HG03442 (cell line): ENCODE measurements at regions not wholly inside any gene's neighbourhood (a gene's known extent, or its start where the extent isn't known, plus 50 kb on each side); places are given as distances from the start of the nearest gene placed in this dataset.
A peak's percentile ranks its signal among the peaks of the same experiment; 100 is the strongest.

Experiments
- ATAC-seq: cut with Tn5 transposase; IDR thresholded peaks from one replicate; pipeline ENCODE4 v1.9.1; 2021; ENCODE audit warnings: mild to moderate bottlenecking, moderate library complexity; ENCODE audit not compliant: unreplicated experiment

DNA sequence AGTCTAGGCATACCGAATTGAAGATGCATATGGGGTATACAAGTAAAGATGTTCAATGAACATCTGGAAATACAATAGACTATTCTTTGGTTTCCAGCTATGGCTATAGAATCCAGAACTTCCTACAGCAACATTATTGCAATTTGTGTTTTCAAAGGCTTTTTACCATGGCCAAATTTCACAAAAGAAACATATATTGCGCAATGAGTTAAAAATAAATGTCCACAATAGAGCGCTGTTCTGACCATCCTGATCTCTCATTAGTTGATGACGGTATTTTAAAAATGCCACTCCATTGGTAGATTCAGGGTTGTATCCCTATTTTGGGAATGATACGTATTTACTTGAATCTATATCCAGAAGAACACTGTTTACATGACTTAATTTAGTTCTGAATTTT is 139.2 kb downstream of the LINC00632 start:
- no peak for ATAC-seq

DNA sequence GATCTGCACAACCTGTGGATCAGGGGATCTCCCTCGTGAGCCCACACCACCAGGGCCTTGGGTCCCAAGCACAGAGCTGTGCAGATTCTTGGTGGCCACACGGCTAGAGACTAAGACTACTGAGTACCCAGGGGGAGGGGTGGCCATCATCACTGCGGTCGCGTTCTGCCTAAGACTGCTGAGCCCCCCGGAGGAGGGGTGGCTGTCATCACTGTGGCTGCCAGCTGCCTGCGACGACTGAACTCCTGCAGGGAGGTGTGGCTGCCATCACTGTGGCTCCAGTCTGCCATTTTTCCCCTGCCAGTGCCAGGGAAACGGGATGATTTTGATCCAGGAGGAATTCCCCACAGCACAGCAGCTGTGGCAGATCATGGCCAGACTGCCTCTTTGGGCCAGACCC is 141.7 kb upstream of the SPANXB1 start:
- no peak for ATAC-seq

DNA sequence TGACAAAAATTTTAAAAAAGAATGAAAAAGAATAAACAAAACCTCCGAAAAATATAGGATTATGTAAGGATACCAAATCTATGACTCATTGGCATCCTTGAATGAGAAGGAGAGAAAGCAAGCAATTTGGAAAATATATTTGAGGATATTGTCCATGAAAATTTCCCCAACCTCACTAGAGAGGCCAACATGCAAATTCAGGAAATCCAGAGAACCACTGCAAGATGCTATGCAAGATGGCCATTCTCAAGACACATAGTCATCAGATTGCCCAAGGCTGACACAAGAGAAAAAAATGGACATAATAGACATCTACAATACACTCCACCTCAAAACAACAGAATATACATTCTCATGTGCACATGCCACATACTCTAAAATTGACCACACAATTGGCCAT is 135.9 kb upstream of the SPANXB1 start:
- no peak for ATAC-seq

DNA sequence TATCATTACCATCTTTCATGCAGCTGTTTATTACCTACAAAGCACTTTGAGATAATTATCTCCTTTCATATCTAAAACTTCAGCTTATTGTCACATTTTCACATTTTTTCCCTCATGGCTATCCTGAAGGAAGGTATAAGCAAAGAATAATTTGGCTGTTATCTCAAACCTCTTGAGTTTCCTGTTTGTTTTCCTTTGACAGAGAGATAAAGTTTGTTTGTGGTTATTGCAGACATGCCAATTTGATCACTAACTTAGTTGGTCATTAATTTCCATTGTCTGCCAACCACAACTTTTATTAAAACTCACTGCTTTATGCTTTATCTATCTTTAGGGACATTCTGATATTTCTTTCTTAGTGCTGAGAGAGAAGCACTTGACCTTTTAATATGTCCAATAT is 89.8 kb upstream of the SPANXB1 start:
- ATAC-seq, result no peak

DNA sequence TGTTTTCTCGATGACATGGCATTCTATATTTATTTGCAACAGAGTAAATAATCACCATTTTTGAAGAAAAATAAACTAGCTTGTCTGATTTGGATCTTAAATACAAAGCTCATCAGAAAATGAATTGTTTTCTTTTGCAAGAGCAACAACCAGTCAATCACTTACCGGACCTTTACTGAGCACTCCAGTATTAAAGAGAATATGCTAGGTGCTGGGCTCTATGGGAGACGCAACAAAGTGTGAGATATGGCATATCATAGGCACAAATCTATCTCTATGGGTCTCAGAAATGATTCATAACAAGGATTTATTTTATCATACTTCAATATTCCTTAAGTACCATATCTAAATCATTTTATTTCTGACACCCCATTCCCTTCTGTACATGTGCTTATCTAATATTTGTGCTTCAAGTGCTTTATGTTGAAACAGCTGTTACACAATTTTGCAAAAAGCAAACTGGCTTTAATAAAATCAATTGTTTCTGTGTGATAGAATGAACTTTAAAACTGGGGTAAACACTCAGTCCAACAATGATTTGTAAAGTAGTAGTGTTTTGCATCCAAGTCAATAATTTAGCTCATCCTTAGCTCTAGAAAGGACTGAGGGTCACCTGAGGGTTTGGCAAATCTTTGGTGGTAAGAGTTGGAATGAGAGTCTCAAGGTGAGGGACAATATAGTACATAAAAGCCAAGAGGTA is 88.4 kb upstream of the SPANXB1 start:
- ATAC-seq, result no peak

DNA sequence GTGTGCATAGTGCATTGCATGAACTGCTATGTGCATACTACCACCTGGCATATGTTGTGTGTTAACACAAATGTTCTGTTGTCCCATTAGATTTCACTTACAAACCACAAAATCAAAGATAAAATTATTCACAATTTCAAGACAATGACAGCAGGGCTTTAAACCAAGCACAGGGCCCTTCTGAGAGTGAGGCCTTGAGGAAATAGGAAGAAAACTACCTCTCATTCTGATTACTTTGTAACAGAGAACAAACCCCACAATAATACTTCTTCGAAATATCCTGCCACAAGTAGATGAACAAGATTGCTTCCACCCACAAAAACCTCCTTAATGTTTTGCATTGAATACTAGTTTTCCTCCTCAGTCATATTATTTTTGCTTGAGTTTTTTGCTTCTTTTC is 85.5 kb upstream of the SPANXB1 start:
- no peak for ATAC-seq

DNA sequence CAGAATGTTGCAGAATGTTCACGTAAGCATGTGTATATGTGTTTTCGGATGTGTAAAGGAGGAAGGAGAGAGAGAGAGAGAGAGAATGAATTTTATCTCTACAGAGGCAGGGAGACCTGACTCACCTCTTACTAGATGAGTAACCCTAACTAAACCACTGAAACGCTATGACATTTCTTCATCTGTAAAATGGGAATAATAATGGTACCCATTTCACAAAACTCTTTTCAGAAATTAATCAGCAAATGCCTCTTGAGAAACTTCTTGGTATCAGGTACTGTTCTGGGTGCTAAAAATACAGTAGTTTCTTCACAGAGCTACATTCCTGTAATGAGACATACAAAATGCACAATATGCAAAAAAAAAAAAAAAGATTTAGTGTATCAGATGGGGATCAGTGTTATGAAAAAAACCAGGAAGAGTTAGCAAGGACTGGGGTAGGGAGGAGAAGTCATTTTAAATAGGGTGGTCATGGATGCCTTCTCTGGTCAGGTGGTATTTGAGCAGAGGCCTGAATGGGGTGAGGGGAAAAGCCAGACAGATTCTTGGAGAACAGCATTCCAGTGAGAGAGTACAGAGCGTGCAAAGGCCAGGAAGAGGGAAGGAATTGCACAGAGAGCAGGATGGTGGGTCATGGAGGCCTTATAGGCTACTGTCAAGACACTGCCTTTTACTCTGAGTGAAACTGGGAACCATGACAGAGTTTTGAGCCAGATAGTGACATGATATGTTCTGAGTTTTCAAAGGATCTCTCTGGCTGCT is 84.9 kb upstream of the SPANXB1 start:
- peak; percentile 43 for ATAC-seq

DNA sequence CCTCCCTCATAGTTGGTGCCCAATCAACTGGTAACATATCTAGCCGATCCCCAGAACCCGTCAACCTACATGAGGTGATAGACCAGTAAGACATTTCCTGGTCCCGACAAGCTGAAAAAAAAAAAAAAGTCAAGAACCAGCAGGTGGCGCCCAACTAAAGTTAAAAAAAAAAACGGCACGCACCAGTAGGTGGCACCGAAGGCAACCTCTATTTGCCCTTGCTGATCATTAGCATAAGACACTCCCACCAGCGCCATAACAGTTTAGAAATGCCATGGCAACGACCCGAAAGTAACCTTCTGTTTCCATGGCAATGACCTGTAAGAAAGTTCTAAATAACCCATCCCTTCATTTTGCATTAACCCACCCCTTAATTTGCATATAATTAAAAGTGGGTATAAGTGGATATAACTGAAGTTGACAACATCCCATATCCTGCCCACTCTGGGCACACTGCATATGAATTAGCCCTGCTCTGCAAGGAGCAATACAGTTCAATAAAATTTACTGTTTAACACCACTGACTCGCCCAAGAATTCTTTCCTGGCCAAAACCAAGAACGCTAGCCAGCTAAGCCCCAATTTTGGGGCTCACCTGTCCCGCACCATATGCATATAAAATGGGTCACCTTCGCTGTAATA is 83.9 kb upstream of the SPANXB1 start:
- peak; percentile 92 for ATAC-seq

DNA sequence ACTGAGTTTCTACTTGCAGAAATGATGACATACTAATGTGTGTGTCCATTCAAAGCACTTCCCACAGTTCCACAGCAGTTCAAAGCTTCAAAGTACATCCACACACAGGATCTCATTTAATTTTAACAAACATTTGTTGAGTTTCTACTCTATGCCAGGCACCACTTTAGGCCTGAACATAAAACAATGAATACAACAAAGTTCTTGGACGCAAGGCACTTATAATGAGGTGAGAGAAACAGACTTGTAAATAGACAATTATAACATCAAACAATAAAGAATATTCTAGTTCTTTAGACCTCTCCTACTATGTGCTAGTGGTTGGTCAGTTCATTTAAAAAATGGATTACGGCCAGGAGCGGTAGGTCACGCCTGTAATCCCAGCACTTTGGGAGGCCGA is 82.0 kb upstream of the SPANXB1 start:
- no peak for ATAC-seq

DNA sequence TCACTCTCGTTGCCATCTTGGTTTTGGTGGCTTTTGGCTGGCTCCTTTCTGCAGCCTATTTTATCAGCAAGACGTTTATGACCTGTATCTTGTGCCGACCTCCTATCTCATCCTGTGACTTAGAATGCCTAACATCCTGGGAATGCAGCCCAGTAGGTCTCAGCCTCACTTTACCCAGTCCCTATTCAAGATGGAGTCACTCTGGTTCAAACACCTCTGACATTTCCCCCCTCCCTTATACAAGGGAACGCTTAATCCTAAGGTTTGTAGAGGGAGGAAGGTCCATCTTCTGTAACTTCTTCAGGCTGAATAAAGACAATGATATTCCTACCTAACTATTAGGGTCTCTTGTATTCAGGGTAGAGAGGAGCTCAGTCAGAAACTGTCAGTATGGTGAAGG is 79.3 kb upstream of the SPANXB1 start:
- no peak for ATAC-seq

DNA sequence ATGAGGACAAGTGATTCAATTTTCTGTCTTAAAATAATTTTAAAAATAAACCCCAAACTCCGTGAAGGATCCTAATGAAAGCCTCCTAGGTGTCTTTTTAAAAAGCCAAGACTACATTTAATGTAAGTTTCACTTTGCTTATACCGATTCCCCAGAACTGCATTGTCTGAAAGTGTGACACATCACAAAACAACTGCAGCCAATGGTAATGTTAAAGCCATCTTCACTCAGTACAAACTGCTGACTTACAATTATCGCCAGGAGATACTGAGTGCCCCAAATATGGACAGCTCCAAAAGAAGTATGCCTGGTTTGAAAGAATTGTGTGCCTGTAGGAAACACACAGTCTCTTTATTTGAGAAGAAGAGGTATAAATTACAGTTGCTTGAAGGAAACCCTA is 73.7 kb upstream of the SPANXB1 start:
- no peak for ATAC-seq

DNA sequence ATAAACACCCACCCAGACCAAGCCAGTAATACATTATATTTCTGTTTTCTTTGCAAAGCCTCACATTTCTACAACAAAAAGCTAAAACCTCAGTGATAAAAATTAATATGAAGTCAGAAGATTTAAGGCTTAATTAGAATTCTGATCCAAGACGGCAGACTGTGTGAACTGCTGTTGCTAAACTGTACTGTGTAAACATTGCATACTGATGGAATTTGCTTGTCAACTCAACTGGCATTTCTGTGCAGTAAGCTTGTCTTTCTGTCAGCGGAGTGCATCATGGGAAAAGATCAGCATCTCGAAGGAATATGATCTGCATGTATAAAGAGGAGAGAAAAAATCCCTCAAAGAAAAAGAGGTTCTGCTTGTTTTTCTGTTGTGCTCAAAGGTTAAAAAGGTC is 69.4 kb upstream of the SPANXB1 start:
- ATAC-seq, result no peak

DNA sequence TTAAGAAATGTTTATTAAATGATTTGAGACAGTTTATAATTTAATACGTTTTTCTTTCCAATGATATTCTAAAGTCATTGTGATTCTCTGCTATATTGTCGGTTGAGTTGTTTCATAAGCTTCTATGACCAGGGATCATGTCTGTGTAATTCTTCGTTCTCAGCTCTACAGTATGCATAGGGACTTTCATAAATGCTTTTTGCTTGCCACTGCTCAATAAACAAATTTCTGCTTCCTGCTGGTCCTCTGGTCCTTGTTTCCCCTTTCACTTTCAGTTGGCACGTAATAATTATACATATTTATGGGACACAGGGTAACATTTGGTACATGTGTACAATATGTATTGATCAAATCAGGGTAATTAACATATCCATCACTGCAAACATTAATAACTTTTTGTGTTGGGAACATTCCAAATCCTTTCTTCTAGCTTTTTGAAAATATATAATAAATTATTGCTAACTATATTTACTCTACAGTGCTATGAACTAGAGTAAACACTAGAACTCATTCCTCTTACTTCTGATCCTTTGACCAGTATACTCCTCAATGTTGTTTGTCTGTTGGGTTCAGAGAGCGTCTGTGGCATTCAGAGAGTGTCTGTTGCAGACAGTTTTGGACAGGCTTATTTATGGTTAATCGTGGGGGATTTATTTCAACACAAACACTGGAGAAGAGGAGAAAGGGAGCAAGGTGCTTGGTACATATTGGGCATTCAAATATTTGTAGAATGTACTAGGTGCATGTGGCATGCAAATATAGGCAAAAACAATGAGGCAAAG is 68.3 kb upstream of the SPANXB1 start:
- ATAC-seq, result no peak

DNA sequence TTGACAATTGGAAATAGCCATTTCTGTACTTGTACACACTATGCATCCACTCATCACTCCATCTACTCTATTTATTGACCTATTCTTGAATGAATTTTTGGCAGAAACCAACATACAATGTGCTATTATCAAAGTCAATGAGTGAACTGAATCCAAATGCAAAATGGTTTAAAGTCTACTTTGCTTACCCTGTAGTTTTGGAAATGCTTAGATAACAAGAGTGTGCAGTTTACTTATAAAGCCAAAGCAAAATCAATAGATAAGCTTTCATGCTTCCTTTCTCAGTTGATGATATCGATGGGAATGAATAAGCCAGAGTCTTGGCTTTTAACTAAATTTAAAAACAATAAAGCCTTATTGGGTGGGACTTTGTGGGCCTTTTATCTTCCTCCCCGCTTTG is 58.9 kb upstream of the SPANXB1 start:
- no peak for ATAC-seq

DNA sequence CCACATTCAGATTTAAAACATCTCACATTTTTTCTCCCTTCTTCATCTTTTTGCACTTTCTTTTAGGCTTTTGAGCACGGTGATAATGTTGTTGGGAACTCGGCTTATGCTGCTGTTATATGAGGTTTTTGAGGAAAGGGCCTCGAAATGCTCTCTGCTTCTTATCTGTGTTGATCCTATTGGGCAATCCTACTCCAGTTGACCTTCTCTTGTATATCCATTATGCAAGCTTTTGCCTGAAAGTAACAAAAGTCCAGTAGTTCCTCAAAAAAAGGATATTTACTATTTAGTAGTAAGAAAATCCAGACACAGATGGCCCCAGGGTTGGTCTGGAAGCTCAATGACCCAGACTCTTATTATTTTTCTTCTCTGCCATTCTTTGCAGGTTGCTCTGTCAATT is 57.7 kb upstream of the SPANXB1 start:
- no peak for ATAC-seq

DNA sequence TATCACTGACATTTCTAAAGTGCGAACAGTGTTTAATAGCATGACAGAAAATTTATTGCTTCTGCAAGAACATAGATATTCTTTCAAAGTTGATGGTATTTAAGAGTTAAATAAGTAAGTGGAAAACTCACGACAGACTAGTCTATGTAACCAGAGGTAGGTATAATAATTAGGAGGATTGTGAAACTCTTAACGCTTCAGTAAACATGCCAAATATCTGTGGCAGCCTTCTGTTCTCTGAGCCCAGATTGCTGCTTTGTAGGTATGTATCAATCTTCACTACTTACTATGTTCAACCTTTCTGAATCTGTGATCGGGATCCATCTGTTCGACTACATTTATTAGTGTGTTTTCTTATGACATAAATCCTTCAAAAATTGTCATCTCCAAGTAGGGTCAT is 53.6 kb upstream of the SPANXB1 start:
- no peak for ATAC-seq

DNA sequence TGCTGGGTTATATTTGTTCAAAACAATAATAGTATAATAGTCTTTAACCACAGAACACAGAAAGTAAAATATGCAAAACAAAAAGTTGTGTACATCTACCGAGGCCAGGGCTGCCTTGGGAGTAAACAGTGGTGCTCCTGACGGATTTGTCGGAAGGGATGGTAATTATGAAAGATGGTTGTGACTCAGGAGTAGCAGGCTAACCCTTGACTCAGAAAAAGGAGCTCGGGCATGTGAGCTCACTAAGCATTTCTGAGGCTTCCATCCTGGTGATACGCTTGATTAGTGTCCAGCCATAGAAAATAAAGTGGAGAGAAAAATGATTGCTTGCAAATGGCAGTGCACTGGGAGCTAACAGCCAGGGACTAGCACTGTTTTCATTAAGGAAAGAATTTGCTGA is 53.2 kb upstream of the SPANXB1 start:
- ATAC-seq, result no peak
